ENCODE measurements at regions not wholly inside any gene's neighbourhood (a gene's known extent, or its start where the extent isn't known, plus 50 kb on each side); places are given as distances from the start of the nearest gene placed in this dataset.

GRCh38 chr2:8543383-8544170, 138.3 kb upstream of the ID2 start:
- DNase-seq: peak; percentile 27

- no peak for DNase-seq
These were observed 137.6 kb upstream of the ID2 start for GRCh38 chr2:8544171-8544785.

GRCh38 chr2:8544786-8545694, 136.8 kb upstream of the ID2 start:
- DNase-seq: peak; percentile 40

GRCh38 chr2:8545695-8546611, 135.9 kb upstream of the ID2 start:
- no peak for DNase-seq

GRCh38 chr2:8546612-8547283, 135.1 kb upstream of the ID2 start:
- no peak for DNase-seq

GRCh38 chr2:8547284-8548064, 134.4 kb upstream of the ID2 start:
- DNase-seq: no peak

GRCh38 chr2:8548065-8548618, 133.7 kb upstream of the ID2 start:
- DNase-seq: no peak

- DNase-seq: peak; percentile 27
These were observed 133.2 kb upstream of the ID2 start for GRCh38 chr2:8548619-8549150.

- peak; percentile 68 for DNase-seq
These were observed 132.5 kb upstream of the ID2 start for GRCh38 chr2:8549273-8549922.

GRCh38 chr2:8549942-8550341, 131.9 kb upstream of the ID2 start:
- no peak for DNase-seq

- DNase-seq: no peak
These were observed 131.4 kb upstream of the ID2 start for GRCh38 chr2:8550481-8550880.

- DNase-seq: no peak
These were observed 130.8 kb upstream of the ID2 start for GRCh38 chr2:8550937-8551621.

GRCh38 chr2:8551622-8552074, 130.2 kb upstream of the ID2 start:
- DNase-seq: no peak

GRCh38 chr2:8552293-8552801, 129.5 kb upstream of the ID2 start:
- no peak for DNase-seq

GRCh38 chr2:8553643-8554042, 128.2 kb upstream of the ID2 start:
- no peak for DNase-seq

GRCh38 chr2:8554296-8554806, 127.5 kb upstream of the ID2 start:
- no peak for DNase-seq

GRCh38 chr2:8555543-8555942, 126.3 kb upstream of the ID2 start:
- no peak for DNase-seq

- DNase-seq: no peak
These were observed 123.8 kb upstream of the ID2 start for GRCh38 chr2:8558096-8558495.

- DNase-seq: no peak
These were observed 122.9 kb upstream of the ID2 start for GRCh38 chr2:8558956-8559355.

All from NCI-H510A (cell line).